ENCODE measurements at regions not wholly inside any gene's neighbourhood (a gene's known extent, or its start where the extent isn't known, plus 50 kb on each side); places are given as distances from the start of the nearest gene placed in this dataset.

- DNase-seq: no peak
Measured at GRCh38 chr17:77694391-77695363, 263.8 kb upstream of the TNRC6C start.

GRCh38 chr17:77695386-77695785 lies 263.1 kb upstream of the TNRC6C start:
- no peak for DNase-seq

GRCh38 chr17:77696151-77696720 lies 262.3 kb upstream of the TNRC6C start:
- DNase-seq: no peak

GRCh38 chr17:77696721-77697460 lies 261.6 kb upstream of the TNRC6C start:
- peak; percentile 61 for DNase-seq

- DNase-seq: no peak
Measured at GRCh38 chr17:77697480-77698400, 260.8 kb upstream of the TNRC6C start.

GRCh38 chr17:77698903-77699623 lies 259.4 kb upstream of the TNRC6C start:
- no peak for DNase-seq

GRCh38 chr17:77700165-77700881 lies 258.2 kb upstream of the TNRC6C start:
- no peak for DNase-seq

GRCh38 chr17:77701996-77702395 lies 256.5 kb upstream of the TNRC6C start:
- no peak for DNase-seq

- DNase-seq: no peak
Measured at GRCh38 chr17:77704048-77704815, 254.3 kb upstream of the TNRC6C start.

- DNase-seq: no peak
Measured at GRCh38 chr17:77706938-77707337, 251.6 kb upstream of the TNRC6C start.

- DNase-seq: no peak
Measured at GRCh38 chr17:77707546-77707945, 251.0 kb upstream of the TNRC6C start.

GRCh38 chr17:77708049-77708448 lies 250.5 kb upstream of the TNRC6C start:
- DNase-seq: no peak

- no peak for DNase-seq
Measured at GRCh38 chr17:77708936-77709335, 249.6 kb upstream of the TNRC6C start.

- no peak for DNase-seq
Measured at GRCh38 chr17:77709594-77709993, 248.9 kb upstream of the TNRC6C start.

- no peak for DNase-seq
Measured at GRCh38 chr17:77712578-77712977, 245.9 kb upstream of the TNRC6C start.

- no peak for DNase-seq
Measured at GRCh38 chr17:77716289-77716926, 242.1 kb upstream of the TNRC6C start.

- DNase-seq: no peak
Measured at GRCh38 chr17:77717941-77718668, 240.4 kb upstream of the TNRC6C start.

- DNase-seq: no peak
Measured at GRCh38 chr17:77718669-77718961, 239.9 kb upstream of the TNRC6C start.

GRCh38 chr17:77719806-77720205 lies 238.7 kb upstream of the TNRC6C start:
- no peak for DNase-seq

Measured in right hindlimb (tissue), 1 donor.